ENCODE measurements at regions not wholly inside any gene's neighbourhood (a gene's known extent, or its start where the extent isn't known, plus 50 kb on each side); places are given as distances from the start of the nearest gene placed in this dataset.
"Not testable (repeated sequence)": the region's sequence is repeated elsewhere in the genome, so short reads cannot be mapped to it uniquely, and the experiment has no call there.

- no peak for DNase-seq
These were observed 258.2 kb upstream of the HSF2 start for GRCh38 chr6:122141246-122141645.

GRCh38 chr6:122143813-122144601 lies 255.4 kb upstream of the HSF2 start:
- peak; percentile 72 for DNase-seq

- no peak for DNase-seq
These were observed 254.2 kb upstream of the HSF2 start for GRCh38 chr6:122145246-122145645.

- no peak for DNase-seq
These were observed 253.7 kb upstream of the HSF2 start for GRCh38 chr6:122145741-122146240.

- no peak for DNase-seq
These were observed 252.2 kb upstream of the HSF2 start for GRCh38 chr6:122147291-122147690.

- DNase-seq, result no peak
These were observed 248.4 kb upstream of the HSF2 start for GRCh38 chr6:122151066-122151465.

- DNase-seq, result no peak
These were observed 247.7 kb upstream of the HSF2 start for GRCh38 chr6:122151763-122152162.

GRCh38 chr6:122153557-122153956 lies 245.9 kb upstream of the HSF2 start:
- no peak for DNase-seq

GRCh38 chr6:122154155-122154554 lies 245.3 kb upstream of the HSF2 start:
- DNase-seq, result no peak

- no peak for DNase-seq
These were observed 244.4 kb upstream of the HSF2 start for GRCh38 chr6:122154912-122155575.

- DNase-seq, result no peak
These were observed 238.3 kb upstream of the HSF2 start for GRCh38 chr6:122161136-122161535.

GRCh38 chr6:122165014-122165413 lies 234.4 kb upstream of the HSF2 start:
- DNase-seq, result no peak

- no peak for DNase-seq
These were observed 229.2 kb upstream of the HSF2 start for GRCh38 chr6:122170274-122170673.

- DNase-seq, result no peak
These were observed 220.5 kb upstream of the HSF2 start for GRCh38 chr6:122178988-122179387.

GRCh38 chr6:122180132-122180531 lies 219.3 kb upstream of the HSF2 start:
- DNase-seq, result no peak

GRCh38 chr6:122182061-122182460 lies 217.4 kb upstream of the HSF2 start:
- DNase-seq, result no peak

- DNase-seq, result peak; percentile 20
These were observed 215.0 kb upstream of the HSF2 start for GRCh38 chr6:122184401-122184827.

GRCh38 chr6:122185458-122185857 lies 214.0 kb upstream of the HSF2 start:
- not testable (repeated sequence) for DNase-seq

- DNase-seq, result no peak
These were observed 212.3 kb upstream of the HSF2 start for GRCh38 chr6:122187186-122187585.

- no peak for DNase-seq
These were observed 200.5 kb upstream of the HSF2 start for GRCh38 chr6:122198922-122199321.

GRCh38 chr6:122200440-122200839 lies 199.0 kb upstream of the HSF2 start:
- DNase-seq, result no peak

GRCh38 chr6:122202576-122203137 lies 196.8 kb upstream of the HSF2 start:
- no peak for DNase-seq

GRCh38 chr6:122207061-122207460 lies 192.4 kb upstream of the HSF2 start:
- DNase-seq, result no peak

- no peak for DNase-seq
These were observed 191.7 kb upstream of the HSF2 start for GRCh38 chr6:122207794-122208193.

Data from midbrain (tissue), 1 donor.